Ishikawa (cell line): ENCODE measurements at regions not wholly inside any gene's neighbourhood (a gene's known extent, or its start where the extent isn't known, plus 50 kb on each side); places are given as distances from the start of the nearest gene placed in this dataset.

Experiments
- CEBPB ChIP-seq: IDR thresholded peaks from 2 replicates; pipeline ENCODE4 v1.6.1; 2012
- CREB1 ChIP-seq: IDR thresholded peaks from 2 replicates; pipeline ENCODE4 v1.6.1; 2012; ENCODE audit warnings: low read depth
- EGR1 ChIP-seq: IDR thresholded peaks from 2 replicates; pipeline ENCODE4 v1.6.1; 2012
- EP300 ChIP-seq: IDR thresholded peaks from 2 replicates; pipeline ENCODE4 v1.6.1; 2012; ENCODE audit warnings: borderline replicate concordance
- FOXM1 ChIP-seq: IDR thresholded peaks from 2 replicates; pipeline ENCODE4 v1.6.1; 2012; ENCODE audit warnings: low read depth, borderline replicate concordance
- RAD21 ChIP-seq: IDR thresholded peaks from 2 replicates; pipeline ENCODE4 v1.6.1; 2012; ENCODE audit warnings: low read depth
- TAF1 ChIP-seq: IDR thresholded peaks from 2 replicates; pipeline ENCODE4 v1.6.1; 2012; ENCODE audit warnings: low read depth, mild to moderate bottlenecking
- TCF12 ChIP-seq: IDR thresholded peaks from 2 replicates; pipeline ENCODE4 v1.6.1; 2012; ENCODE audit warnings: low read depth
- TEAD4 ChIP-seq: IDR thresholded peaks from 2 replicates; pipeline ENCODE4 v1.6.1; 2012
- ZBTB7A ChIP-seq: IDR thresholded peaks from 2 replicates; pipeline ENCODE4 v1.6.1; 2012; ENCODE audit warnings: low read depth
- TF ChIP-seq, protein P1 (sequence below): IDR thresholded peaks from 2 replicates; pipeline ENCODE4 v1.6.1; 2012
- TF ChIP-seq, protein P2 (sequence below): IDR thresholded peaks from 2 replicates; pipeline ENCODE4 v1.6.1; 2012; ENCODE audit warnings: low read depth, mild to moderate bottlenecking
- TF ChIP-seq, protein P3 (sequence below): IDR thresholded peaks from 2 replicates; pipeline ENCODE4 v1.6.1; 2012

DNA sequence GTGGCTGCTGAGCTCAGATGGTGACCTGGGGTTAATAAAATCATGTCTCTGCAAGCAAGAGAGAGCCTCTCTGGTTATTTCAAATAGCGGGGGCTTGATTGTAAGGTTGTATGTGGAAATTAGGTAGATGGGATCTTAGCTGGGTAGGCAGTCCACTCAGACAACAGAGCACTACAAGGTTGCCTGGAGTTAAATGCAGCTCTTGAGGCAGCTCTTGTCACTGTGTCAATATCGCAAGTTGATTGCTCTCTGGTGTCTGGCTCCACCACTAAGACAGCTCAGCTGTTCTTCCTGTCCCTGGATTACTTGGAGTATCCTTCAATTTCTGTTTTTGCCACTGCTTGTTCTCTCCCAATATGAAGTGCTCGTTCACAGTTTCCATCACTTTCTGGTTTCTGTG is 93.8 kb downstream of the C21orf91 start:
- TF ChIP-seq RAD21 (no peak), FOXM1 (no peak), CREB1 (no peak), CEBPB (no peak), TAF1 (no peak), EP300 (no peak), ZBTB7A (no peak), TEAD4 (no peak), EGR1 (no peak), TCF12 (no peak)
- TF ChIP-seq, protein P1, sequence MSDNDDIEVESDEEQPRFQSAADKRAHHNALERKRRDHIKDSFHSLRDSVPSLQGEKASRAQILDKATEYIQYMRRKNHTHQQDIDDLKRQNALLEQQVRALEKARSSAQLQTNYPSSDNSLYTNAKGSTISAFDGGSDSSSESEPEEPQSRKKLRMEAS: no peak
- TF ChIP-seq, protein P2, sequence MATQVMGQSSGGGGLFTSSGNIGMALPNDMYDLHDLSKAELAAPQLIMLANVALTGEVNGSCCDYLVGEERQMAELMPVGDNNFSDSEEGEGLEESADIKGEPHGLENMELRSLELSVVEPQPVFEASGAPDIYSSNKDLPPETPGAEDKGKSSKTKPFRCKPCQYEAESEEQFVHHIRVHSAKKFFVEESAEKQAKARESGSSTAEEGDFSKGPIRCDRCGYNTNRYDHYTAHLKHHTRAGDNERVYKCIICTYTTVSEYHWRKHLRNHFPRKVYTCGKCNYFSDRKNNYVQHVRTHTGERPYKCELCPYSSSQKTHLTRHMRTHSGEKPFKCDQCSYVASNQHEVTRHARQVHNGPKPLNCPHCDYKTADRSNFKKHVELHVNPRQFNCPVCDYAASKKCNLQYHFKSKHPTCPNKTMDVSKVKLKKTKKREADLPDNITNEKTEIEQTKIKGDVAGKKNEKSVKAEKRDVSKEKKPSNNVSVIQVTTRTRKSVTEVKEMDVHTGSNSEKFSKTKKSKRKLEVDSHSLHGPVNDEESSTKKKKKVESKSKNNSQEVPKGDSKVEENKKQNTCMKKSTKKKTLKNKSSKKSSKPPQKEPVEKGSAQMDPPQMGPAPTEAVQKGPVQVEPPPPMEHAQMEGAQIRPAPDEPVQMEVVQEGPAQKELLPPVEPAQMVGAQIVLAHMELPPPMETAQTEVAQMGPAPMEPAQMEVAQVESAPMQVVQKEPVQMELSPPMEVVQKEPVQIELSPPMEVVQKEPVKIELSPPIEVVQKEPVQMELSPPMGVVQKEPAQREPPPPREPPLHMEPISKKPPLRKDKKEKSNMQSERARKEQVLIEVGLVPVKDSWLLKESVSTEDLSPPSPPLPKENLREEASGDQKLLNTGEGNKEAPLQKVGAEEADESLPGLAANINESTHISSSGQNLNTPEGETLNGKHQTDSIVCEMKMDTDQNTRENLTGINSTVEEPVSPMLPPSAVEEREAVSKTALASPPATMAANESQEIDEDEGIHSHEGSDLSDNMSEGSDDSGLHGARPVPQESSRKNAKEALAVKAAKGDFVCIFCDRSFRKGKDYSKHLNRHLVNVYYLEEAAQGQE: no peak
- TF ChIP-seq, protein P3, sequence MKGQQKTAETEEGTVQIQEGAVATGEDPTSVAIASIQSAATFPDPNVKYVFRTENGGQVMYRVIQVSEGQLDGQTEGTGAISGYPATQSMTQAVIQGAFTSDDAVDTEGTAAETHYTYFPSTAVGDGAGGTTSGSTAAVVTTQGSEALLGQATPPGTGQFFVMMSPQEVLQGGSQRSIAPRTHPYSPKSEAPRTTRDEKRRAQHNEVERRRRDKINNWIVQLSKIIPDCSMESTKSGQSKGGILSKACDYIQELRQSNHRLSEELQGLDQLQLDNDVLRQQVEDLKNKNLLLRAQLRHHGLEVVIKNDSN: no peak
